ENCODE measurements at regions not wholly inside any gene's neighbourhood (a gene's known extent, or its start where the extent isn't known, plus 50 kb on each side); places are given as distances from the start of the nearest gene placed in this dataset.

- intact Hi-C loops (cut with micrococcal nuclease): no loop called here
- ATAC-seq (no peak), DNase-seq (no peak)
Observed at GRCh38 chr14:104346608-104347007, 208.2 kb downstream of the KIF26A start.

- ATAC-seq (no peak), DNase-seq (no peak)
- intact Hi-C loops (cut with micrococcal nuclease): no loop called here
Observed at GRCh38 chr14:104348741-104349140, 210.4 kb downstream of the KIF26A start.

- intact Hi-C loops (cut with micrococcal nuclease): no loop called here
- DNase-seq (no peak), ATAC-seq (no peak)
Observed at GRCh38 chr14:104349950-104350349, 211.6 kb downstream of the KIF26A start.

- DNase-seq (no peak), ATAC-seq (no peak)
- intact Hi-C loops (cut with micrococcal nuclease): no loop called here
Observed at GRCh38 chr14:104350463-104351185, 212.2 kb downstream of the KIF26A start.

GRCh38 chr14:104351849-104352492 lies 213.6 kb downstream of the KIF26A start:
- ATAC-seq: no peak
- DNase-seq: no peak
- intact Hi-C loops (cut with micrococcal nuclease): no loop called here

- intact Hi-C loops (cut with micrococcal nuclease): no loop called here
- DNase-seq (peak; percentile 14), ATAC-seq (no peak)
Observed at GRCh38 chr14:104352493-104353220, 214.3 kb downstream of the KIF26A start.

GRCh38 chr14:104353221-104353920 lies 215.0 kb downstream of the KIF26A start:
- ATAC-seq: no peak
- peak; percentile 13 for DNase-seq
- intact Hi-C loops (cut with micrococcal nuclease): no loop called here

GRCh38 chr14:104353921-104354701 lies 215.7 kb downstream of the KIF26A start:
- intact Hi-C loops (cut with micrococcal nuclease): no loop called here
- ATAC-seq: peak; percentile 55
- peak; percentile 44 for DNase-seq

GRCh38 chr14:104355101-104356019 lies 217.0 kb downstream of the KIF26A start:
- peak; percentile 18 for DNase-seq

GRCh38 chr14:104356020-104356737 lies 217.8 kb downstream of the KIF26A start:
- no peak for ATAC-seq
- peak; percentile 25 for DNase-seq
- intact Hi-C loops (cut with micrococcal nuclease): no loop called here

More at GRCh38 chr14:104355101-104356019, 217.0 kb downstream of the KIF26A start:
- intact Hi-C loops (cut with micrococcal nuclease): no loop called here
- ATAC-seq: no peak

- peak; percentile 13 for DNase-seq
- intact Hi-C loops (cut with micrococcal nuclease): no loop called here
- ATAC-seq: no peak
Observed at GRCh38 chr14:104356738-104357688, 218.6 kb downstream of the KIF26A start.

- ATAC-seq (no peak), DNase-seq (peak; percentile 10)
- intact Hi-C loops (cut with micrococcal nuclease): no loop called here
Observed at GRCh38 chr14:104357689-104358527, 219.5 kb downstream of the KIF26A start.

- intact Hi-C loops (cut with micrococcal nuclease): no loop called here
Observed at GRCh38 chr14:104358528-104359300, 220.3 kb downstream of the KIF26A start.

GRCh38 chr14:104359301-104359968 lies 220.1 kb upstream of the C14orf180 start:
- DNase-seq: peak; percentile 17
- intact Hi-C loops (cut with micrococcal nuclease): no loop called here
- ATAC-seq: no peak

More at GRCh38 chr14:104358528-104359300, 220.3 kb downstream of the KIF26A start:
- DNase-seq (peak; percentile 24), ATAC-seq (no peak)

All from left ventricle myocardium superior (tissue), 1 donor.